ENCODE measurements at regions not wholly inside any gene's neighbourhood (a gene's known extent, or its start where the extent isn't known, plus 50 kb on each side); places are given as distances from the start of the nearest gene placed in this dataset.
"Not testable (repeated sequence)": the region's sequence is repeated elsewhere in the genome, so short reads cannot be mapped to it uniquely, and the experiment has no call there.

- DNase-seq = peak in 3 of 4 experiments; percentile 11 to 27 (median 14)
These were observed 129.2 kb downstream of the KBTBD2 start for GRCh38 chr7:32762206-32762924.

GRCh38 chr7:32761451-32762205 is 129.9 kb downstream of the KBTBD2 start:
- no peak for DNase-seq

- DNase-seq = not testable (repeated sequence)
These were observed 130.8 kb downstream of the KBTBD2 start for GRCh38 chr7:32760755-32761154.

DNA sequence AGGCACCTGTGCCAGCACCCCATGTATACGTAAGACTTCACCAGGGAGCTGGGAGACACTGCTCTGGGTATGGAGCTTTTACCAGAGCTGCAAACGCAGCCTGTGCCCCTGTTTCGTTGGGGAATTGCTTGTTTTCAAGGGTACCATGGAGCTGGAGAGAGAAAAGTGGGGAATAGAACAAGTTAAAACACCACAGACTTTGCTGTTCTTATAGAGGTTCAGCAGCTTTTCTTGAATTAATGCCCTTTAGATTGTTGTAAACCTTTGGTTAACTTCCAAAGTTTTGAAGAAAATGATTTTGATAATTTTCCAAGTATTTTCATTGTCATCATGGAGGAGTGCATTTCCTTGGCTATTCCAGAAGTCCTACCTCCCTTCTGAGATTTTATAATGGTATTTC is 131.7 kb downstream of the KBTBD2 start:
- not testable (repeated sequence) for DNase-seq

DNA sequence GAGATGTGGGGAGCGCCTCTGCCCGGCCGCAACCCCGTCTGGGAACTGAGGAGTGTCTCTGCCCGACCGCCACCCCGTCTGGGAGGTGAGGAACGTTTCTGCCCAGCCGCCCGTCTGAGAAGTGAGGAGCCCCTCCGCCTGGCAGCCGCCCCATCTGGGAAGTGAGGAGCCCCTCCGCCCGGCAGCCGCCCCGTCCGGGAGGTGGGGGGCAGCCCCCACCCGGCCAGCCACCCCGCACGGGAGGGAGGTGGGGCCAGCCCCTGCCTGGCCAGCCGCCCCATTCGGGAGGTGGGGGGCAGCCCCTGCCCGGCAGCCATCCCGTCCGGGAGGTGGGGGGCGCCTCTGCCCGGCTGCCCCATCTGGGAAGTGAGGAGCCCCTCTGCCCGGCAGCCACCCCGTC is 137.7 kb downstream of the KBTBD2 start:
- not testable (repeated sequence) for DNase-seq

DNA sequence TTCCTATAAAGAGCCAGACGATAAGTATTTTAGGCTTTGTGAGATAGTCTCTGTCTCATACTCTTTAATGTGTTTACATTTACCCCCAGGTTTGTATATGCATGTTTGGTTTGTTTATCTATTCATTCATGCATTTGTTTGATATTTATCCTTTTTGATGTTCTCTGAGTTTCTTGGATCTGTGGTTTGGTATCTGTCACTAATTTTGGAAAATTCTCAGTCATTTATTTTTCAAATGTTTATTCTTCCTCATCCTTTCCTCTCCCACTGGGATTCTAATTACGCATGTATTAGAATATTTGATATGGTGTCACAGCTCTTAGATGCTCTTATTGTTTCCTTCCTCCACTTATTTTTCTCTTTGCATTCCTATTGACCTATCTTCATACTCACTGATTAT is 143.2 kb downstream of the KBTBD2 start:
- DNase-seq = not testable (repeated sequence)

DNA sequence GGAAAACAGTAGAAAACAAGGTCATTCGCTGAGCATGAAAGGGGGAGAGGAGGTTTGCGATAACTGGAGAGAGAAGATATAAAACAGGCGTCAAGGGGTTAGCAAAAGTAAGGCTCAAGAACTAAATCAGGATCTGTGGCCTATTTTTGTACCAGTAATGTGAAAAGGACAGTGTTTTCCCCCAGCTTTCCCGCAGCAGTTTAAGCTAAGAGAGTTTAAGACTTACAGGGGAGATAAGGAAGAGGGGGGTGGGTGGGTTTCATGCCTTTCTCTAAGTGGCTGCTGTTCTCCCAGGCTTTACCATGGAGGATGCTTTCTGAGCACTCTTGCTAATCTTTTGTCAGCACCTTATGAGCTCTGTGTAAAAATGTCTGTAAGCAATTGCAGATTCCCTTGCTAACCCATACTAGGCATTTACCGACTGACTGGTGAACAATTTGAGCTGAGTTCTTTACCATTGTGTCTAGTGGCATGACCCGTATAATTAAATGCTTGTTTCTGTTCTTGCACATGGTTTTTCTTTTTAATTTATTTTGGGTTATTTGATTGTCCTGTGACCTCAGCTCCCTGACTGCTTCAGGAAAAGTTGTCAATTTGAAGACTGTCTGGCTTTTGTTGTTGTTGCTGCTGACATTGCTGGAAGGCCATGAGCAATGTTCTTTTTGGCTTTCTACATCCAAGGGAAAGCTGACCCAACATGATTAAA is 144.0 kb downstream of the KBTBD2 start:
- not testable (repeated sequence) for DNase-seq

DNA sequence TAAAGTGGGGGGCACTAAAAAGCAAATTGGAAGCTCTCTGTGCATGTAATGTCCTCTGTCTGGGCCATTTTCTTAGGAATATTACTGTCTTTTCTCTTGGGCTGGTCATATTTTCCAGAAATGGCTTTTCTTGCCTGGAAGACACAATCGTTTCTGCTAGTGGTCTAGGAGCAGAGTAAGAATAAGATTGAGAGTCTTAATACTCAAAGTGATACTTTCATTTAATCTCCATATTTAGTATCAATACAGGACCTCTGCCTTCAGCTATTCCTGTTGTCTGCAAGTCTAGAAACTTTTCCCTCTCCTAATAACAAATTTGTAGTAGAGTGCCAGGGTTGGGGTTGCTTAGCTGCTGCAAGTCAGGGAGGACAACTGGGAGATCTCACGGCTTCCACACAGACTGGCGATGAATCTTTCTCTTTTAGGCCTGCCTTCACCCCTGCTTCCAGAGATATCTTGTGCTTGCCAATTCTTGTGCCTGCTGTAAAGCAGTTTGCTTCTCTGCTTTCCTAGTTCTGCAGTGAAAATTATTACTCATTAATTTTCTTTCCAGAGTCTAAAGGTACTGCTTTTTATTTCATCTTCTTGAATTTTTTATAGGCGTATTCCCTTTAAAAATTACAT is 149.6 kb downstream of the KBTBD2 start:
- DNase-seq = not testable (repeated sequence)

DNA sequence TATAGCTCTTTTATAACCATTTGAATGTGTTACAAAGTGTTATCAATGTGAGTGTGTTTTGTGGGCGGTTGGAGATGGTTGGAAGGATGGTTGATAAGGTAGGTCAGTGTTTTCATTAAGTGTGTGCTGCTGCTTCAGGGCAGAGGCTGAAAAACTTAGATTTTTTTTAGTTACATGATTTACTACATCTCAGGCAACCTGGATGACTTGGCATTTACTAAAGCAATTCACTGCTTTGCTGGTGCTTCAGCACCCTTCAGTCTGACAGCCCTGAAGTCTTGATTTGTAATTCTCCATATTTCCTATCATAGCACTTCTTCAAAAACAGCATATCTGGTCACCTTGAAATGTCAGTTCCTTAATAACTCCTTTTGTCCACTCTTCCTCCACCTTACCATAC is 151.8 kb downstream of the KBTBD2 start:
- DNase-seq = not testable (repeated sequence)

GRCh38 chr7:32738390-32738789 is 153.2 kb downstream of the KBTBD2 start:
- not testable (repeated sequence) for DNase-seq

DNA sequence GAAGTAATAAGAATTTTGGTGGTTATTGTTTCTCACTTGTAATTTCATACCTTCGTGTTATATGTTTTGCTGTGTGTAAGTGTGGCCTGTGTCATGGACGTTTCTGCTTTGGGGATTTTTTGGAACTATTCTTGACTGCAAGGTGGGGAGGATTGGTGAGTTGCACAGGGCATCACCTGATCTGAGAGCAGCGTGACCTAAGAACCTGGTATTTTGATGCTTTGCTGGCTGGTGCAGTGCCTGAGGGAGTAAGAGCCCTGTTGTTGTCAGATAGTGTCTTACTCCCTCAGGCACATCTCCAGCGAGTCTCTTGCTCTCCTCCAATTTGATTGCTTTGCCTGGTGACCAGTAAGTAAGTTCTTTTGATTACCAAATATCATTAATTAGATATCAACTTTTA is 158.8 kb downstream of the KBTBD2 start:
- not testable (repeated sequence) for DNase-seq

DNA sequence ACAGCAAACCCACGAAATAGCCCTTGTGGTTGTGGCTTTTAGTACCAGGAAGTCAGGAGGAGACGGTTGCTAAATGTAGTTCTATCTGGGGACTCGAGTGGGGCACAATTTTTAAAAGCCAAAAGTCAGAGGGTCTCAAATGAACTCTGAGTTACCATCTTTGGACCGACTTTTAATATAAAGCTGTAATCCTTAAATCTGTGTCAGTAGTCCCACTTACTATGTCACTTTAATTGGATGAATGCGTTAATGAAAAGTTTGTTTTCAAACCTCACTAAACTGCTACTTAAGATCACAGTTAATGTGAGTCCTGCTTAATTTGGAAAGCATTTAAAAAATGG is 162.3 kb downstream of the KBTBD2 start:
- not testable (repeated sequence) for DNase-seq

DNA sequence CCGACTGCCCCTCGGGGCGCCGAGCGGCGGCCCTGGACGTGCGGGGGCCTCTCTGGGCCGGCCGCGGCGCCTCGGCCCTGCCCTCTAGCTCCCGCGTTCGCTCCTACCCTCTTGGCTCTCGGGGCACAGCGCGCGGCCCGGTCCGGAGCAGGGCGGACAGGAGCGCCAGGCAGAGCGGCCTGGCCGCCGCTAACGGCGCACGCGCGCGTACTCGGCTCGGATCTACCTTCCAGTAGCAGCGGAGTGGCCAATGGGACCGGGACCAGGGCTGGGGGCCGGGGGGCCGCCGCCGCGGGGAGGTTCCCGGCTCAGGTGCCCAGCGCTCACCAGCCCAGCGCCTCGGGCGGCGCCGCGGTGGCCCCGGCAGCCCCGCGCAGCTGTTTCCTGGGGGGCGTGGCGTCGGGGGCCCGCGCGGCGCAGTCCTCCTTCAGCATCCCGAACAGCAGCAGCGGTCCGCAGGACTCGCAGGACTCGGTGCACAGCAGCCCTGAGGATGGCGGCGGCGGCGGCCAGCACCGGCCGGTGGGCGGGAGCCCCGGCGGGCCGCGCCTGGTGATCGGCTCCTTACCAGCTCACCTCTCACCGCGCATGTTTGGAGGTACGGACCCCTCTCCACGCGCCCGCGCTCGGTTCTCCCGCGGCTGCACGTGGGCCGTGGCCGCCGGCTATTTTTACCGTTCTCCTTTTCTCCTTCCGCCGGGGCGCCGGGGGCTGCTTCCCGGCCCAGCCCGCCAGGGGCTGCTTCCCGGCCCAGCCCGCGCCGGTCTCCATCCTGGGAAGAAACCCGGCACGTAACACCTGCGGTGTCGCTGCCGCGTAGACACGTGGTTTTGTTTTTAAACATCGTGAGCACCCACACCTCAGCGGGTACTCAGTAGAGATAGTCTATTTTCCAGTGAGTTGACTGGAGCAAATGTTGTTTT is 162.9 kb downstream of the KBTBD2 start:
- peak; percentile 43 to 82 (median 56) for DNase-seq

GRCh38 chr7:32727483-32728411 is 163.8 kb downstream of the KBTBD2 start:
- DNase-seq = peak; percentile 46 to 76 (median 53)

DNA sequence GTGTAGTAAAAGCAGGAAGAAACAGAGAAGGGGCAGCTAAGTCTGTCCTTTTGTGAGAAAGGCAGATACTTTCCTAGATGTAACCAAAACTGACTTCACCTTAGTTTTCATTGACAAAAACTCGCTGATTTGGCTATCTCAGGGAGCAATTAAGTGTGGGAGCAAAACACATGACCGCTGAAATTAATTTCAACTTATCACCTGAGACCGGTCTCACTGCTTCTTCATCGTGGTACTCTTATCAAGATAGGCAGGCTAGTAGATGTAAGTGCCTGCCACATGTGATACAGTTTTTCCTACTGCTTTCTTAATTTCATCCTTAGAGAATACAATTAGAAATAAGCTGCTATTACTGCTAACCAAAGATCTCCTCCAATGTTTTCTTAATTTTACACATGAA is 168.7 kb downstream of the KBTBD2 start:
- not testable (repeated sequence) for DNase-seq

- DNase-seq = no peak
These were observed 197.4 kb downstream of the KBTBD2 start for GRCh38 chr7:32694182-32694581.

GRCh38 chr7:32691965-32692815 is 196.9 kb downstream of the AVL9 start:
- peak; percentile 66 to 76 (median 70) for DNase-seq

DNA sequence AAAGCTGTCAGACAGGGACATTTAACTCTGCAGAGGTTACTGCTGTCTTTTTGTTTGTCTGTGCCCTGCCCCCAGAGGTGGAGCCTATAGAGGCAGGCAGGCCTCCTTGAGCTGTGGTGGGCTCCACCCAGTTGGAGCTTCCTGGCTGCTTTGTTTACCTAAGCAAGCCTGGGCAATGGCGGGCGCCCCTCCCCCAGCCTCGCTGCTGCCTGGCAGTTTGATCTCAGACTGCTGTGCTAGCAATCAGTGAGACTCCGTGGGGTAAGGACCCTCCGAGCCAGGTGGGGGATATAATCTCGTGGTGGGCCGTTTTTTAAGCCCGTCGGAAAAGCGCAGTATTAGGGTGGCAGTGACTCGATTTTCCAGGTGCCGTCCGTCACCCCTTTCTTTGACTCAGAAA is 192.8 kb downstream of the AVL9 start:
- DNase-seq = not testable (repeated sequence)

GRCh38 chr7:32681174-32681518 is 185.9 kb downstream of the AVL9 start:
- DNase-seq = no peak

All from suppressor macrophage (primary cell).